MM.1S (cell line): ENCODE measurements at regions not wholly inside any gene's neighbourhood (a gene's known extent, or its start where the extent isn't known, plus 50 kb on each side); places are given as distances from the start of the nearest gene placed in this dataset.
"Not testable (repeated sequence)": the region's sequence is repeated elsewhere in the genome, so short reads cannot be mapped to it uniquely, and the experiment has no call there.

ENCODE experiments used
- EZH2 ChIP-seq: fragments of 300-600 bp; sonication (generic); optimal IDR thresholded peaks from 2 replicates; pipeline ENCODE3; 2017; ENCODE audit warnings: low read depth, mild to moderate bottlenecking, antibody characterized with exemption, low read length, mixed read lengths
- EZH2phosphoT487 ChIP-seq: fragments of 300-600 bp; sonication (generic); IDR thresholded peaks from 2 replicates; pipeline ENCODE4 v1.6.1; 2018; ENCODE audit warnings: antibody characterized with exemption, low read length
- TF ChIP-seq, protein P1 (sequence below): fragments of 300-600 bp; sonication (generic); IDR thresholded peaks from 2 replicates; pipeline ENCODE4 v1.5.1; 2016; ENCODE audit warnings: antibody characterized with exemption, low read length, mixed read lengths

DNA sequence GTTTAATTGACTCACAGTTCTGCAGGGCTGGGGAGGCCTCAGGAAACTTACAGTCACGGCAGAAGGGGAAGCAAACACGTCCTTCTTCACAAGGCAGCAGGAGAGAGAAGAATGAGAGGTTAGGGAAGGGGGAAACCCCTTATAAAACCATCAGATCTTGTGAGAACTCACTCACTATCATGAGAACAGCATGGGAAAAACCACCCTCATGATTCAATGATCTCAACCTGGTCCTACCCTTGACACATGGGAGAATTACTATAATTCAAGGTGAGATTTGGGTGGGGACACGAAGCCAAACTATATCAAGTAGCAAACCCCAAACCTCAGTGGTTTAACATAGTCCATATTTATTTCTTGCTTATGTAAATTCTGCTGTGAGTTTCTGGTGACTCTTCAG lies 252.0 kb upstream of the USP25 start:
- TF ChIP-seq, protein P1, sequence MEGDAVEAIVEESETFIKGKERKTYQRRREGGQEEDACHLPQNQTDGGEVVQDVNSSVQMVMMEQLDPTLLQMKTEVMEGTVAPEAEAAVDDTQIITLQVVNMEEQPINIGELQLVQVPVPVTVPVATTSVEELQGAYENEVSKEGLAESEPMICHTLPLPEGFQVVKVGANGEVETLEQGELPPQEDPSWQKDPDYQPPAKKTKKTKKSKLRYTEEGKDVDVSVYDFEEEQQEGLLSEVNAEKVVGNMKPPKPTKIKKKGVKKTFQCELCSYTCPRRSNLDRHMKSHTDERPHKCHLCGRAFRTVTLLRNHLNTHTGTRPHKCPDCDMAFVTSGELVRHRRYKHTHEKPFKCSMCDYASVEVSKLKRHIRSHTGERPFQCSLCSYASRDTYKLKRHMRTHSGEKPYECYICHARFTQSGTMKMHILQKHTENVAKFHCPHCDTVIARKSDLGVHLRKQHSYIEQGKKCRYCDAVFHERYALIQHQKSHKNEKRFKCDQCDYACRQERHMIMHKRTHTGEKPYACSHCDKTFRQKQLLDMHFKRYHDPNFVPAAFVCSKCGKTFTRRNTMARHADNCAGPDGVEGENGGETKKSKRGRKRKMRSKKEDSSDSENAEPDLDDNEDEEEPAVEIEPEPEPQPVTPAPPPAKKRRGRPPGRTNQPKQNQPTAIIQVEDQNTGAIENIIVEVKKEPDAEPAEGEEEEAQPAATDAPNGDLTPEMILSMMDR = not testable (repeated sequence)
- not testable (repeated sequence) for TF ChIP-seq EZH2, EZH2phosphoT487
